ENCODE measurements at regions not wholly inside any gene's neighbourhood (a gene's known extent, or its start where the extent isn't known, plus 50 kb on each side); places are given as distances from the start of the nearest gene placed in this dataset.
A peak's percentile ranks its signal among the peaks of the same experiment; 100 is the strongest.

- no peak for DNase-seq
- intact Hi-C loops (cut with DNase I) = no loop called here
Observed at GRCh38 chr3:28634019-28634418, 285.4 kb upstream of the AZI2 start.

- no peak for DNase-seq
- intact Hi-C loops (cut with DNase I) = no loop called here
Observed at GRCh38 chr3:28637742-28638141, 289.1 kb upstream of the AZI2 start.

GRCh38 chr3:28645149-28645548, 296.5 kb upstream of the AZI2 start:
- intact Hi-C loops (cut with DNase I) = no loop called here
- no peak for DNase-seq

GRCh38 chr3:28646435-28646834, 297.8 kb upstream of the AZI2 start:
- DNase-seq = no peak
- intact Hi-C loops (cut with DNase I) = no loop called here

GRCh38 chr3:28649266-28649665, 300.6 kb upstream of the AZI2 start:
- intact Hi-C loops (cut with DNase I) = no loop called here
- no peak for DNase-seq

GRCh38 chr3:28651159-28651558, 302.5 kb upstream of the AZI2 start:
- DNase-seq = no peak
- intact Hi-C loops (cut with DNase I) = no loop called here

DNA sequence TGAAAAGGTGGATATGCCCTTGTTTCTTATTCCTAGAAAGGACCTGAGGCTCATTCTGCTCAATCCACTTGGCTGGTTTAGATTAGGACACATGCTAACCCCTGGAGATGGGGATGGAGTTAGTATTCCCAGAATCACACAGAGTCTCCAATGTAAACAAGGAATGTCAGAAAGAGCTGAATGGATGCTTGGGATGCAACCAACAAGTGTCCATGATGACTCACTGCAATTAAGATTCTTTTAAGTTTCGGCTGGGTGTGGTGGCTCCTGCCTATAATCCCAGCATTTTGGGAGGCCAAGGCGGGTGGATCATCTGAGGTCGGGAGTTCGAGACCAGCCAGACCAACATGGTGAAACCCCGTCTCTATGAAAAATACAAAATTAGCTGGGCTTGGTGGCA, 315.5 kb upstream of the AZI2 start:
- intact Hi-C loops (cut with DNase I) = no loop called here
- DNase-seq = no peak

GRCh38 chr3:28667646-28668621, 319.3 kb upstream of the AZI2 start:
- intact Hi-C loops (cut with DNase I) = no loop called here
- peak; percentile 15 to 84 (median 58) for DNase-seq

DNA sequence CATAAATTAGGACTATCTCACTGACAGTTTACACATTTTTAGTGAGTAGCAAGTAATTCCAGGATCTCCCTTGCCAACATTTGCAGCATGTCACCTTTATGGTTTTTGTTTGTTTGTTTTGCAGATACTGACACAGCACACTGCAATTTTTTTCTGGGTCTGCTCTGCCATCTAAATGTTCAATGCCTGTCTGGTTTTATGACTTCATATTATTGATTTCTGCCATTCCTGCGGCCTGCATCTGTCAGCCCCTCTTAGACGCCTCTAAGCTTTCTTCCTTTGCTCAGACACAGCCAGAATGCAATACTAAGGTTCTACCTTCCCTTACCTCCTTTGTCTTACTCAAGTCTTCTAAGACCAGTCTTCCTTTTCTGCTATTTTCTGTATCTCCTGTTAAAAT, 321.2 kb upstream of the AZI2 start:
- intact Hi-C loops (cut with DNase I) = no loop called here
- no peak for DNase-seq

DNA sequence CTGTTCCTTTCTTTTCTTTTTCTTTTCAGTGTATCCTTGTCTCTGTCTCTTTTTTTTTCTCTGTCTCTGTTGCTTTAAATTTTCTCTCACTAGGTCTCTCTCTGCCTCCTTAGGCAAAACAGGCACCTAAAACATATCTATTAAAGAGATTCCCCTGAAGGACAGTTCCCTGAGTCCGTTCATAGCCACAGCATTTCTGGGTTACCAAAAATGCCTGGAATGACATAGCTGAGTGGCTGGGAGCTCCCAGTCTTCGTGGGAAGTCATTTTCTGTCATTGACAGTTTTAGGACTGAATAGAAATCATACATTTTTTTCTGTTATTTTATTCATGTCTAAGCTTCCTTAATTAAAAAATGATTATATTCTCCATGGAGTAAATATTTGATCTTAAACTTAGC, 323.8 kb upstream of the AZI2 start:
- intact Hi-C loops (cut with DNase I) = no loop called here
- no peak for DNase-seq

DNA sequence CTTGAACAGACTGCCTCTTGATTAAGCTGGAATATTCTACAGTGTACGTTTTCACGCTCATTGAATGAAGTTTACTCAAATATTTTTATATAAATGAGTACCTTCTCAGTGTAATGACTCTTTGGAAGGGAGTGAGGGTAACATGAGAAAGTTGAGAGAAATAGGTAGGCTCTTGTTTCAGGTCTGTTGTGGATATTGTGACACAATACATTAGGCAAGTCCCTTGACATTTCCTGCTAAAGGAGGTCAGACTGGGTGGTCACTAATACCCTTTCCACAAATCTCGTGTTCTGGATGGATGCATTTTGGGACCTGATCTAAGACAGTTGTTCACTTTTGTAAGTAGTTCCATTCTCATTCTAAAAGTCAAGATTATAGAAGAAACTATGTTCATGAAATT, 324.8 kb upstream of the AZI2 start:
- DNase-seq = no peak
- intact Hi-C loops (cut with DNase I) = no loop called here

GRCh38 chr3:28674212-28674611, 325.6 kb upstream of the AZI2 start:
- DNase-seq = no peak
- intact Hi-C loops (cut with DNase I) = no loop called here

GRCh38 chr3:28677581-28677980, 329.0 kb upstream of the AZI2 start:
- DNase-seq = peak in 14 of 42 donors; percentile 7 to 43 (median 16)
- intact Hi-C loops (cut with DNase I) = no loop called here

GRCh38 chr3:28678086-28678485, 329.5 kb upstream of the AZI2 start:
- intact Hi-C loops (cut with DNase I) = no loop called here
- peak in 1 of 42 donors; percentile 13 for DNase-seq

DNA sequence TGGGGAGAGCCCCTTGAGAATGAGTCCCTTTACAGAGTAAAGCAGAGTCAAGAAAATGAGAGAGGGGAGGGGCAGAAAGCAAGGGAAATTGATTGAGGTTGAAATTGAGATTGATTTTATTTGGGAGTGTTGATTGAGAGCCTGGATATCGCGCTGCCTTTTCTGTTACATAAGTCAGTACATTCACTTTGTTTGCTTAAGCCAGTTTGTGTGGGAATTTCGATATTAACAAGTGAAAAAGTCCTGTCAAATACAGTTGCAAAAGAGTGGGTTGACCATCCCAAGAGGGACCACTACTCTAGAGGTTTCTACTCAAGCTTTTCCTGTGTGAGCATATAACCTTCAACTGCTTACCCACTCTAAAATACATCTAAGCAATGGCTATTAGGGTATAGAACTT, 331.4 kb upstream of the AZI2 start:
- intact Hi-C loops (cut with DNase I) = no loop called here
- no peak for DNase-seq

DNA sequence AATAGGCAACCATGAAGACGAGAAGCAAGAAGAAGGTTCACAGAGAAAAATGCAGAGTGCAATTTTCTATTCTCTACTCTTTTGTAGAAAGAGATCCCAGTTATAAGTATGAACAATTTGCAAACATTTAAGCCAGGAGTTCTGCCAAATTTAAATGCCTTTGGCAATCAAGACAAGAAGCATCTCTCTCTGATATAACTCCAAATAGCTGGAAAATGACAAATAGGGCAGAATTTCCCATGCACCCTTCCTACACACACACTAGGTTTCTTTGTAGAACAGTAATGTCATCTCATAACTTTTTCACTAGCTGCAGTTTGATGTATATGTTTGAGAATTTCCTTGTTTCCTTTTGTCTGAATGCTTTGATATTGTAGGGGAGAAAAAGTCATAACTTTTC, 333.5 kb upstream of the AZI2 start:
- intact Hi-C loops (cut with DNase I) = no loop called here
- DNase-seq = no peak

DNA sequence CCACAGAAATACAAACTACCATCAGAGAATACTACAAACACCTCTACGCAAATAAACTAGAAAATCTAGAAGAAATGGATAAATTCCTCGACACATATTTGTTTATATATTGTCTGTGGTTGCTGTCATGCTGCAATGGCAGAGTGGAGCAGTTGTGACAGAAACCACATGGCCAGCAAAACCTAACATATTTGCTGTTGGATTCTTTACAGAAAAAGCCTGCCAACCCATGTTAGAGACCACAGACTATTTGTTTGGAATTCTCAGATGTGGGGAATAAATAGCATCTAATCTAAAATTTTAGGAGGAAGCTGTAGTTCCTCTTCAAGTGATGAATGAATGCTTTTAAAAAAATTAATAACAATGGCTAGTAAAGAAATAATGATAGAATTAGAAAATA, 341.6 kb upstream of the AZI2 start:
- no peak for DNase-seq
- intact Hi-C loops (cut with DNase I) = no loop called here

GRCh38 chr3:28698706-28699105, 350.1 kb upstream of the AZI2 start:
- intact Hi-C loops (cut with DNase I) = no loop called here
- no peak for DNase-seq

DNA sequence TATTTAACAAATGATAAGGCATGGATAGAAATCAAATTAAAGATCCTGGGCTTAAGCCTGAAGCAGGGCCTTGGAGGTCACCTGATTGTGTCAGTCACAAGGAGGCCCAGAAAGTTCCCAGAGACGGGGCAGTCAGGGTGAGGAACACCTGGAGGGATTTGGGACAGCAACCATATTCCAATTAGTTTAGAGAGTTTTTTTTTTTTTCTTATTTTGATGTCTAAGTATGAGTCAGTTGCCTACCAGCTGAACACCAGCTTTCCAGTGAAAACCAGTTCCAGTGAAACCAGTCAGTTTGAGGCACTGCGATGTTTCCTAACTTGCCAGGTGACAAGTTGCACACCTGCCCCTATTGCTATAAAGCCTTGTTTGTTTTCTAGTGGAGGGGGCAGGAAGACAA, 350.7 kb upstream of the AZI2 start:
- no peak for DNase-seq
- intact Hi-C loops (cut with DNase I) = no loop called here

DNA sequence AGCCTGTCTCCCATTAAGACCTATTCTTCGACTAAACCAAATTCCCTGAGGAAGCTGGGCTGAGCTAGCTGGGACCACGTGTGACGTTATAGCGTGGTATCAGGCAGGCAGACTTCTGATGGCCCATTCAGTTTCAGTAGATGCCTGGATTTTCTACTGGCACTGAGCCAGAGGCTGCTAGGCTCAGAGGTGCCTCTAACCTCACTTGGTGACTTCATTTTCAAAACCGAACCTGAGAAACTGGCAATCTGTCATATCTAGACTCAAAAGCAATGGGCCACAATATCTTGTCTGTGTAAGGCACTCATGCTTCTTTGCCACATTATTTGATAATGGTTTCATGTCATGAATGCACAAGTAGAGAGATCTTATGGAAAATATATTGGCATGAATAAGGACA, 352.1 kb upstream of the AZI2 start:
- intact Hi-C loops (cut with DNase I) = no loop called here
- no peak for DNase-seq

DNA sequence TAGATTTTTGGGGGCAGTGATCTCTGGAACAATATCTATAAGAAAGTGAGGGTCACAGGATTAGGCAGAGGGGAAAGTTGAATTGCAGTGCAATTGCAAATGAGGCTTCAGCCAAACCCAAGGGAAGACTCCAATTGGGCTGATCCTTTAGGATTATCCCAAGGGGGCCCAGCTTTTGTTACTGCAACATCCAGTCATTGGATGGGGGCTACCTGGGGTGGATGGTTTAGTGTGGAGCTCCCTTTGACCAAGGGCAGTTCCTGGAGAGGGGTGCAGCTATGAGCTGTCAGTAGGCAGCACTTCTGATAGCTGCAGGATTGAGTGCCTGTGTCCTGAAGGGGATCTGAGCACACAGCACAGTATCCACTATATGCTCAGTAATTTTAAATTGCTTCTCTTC, 355.2 kb upstream of the AZI2 start:
- intact Hi-C loops (cut with DNase I) = no loop called here
- no peak for DNase-seq
